Sciatic nerve (tissue), 2 donors: ENCODE measurements at regions not wholly inside any gene's neighbourhood (a gene's known extent, or its start where the extent isn't known, plus 50 kb on each side); places are given as distances from the start of the nearest gene placed in this dataset.

Experiments
- ATAC-seq: fragments of 200-7000 bp; cut with Tn5 transposase; one replicate; pipeline ENCODE4 v1.9.1; 2020; ENCODE audit warnings: mild to moderate bottlenecking, moderate library complexity
- DNase-seq: peaks from one replicate; pipeline ENCODE4 v3.0.0-alpha.2; 2020; ENCODE audit warnings: low spot score
- intact Hi-C: fragments of 100-400 bp; cut with DNase I; formaldehyde crosslinking; loops from one replicate; pipeline ENCODE4 v1.14.2; 2022
- donor health status: DM: no; HTN: no; CAD: no.
- donor health status: DM: no; HTN: no; CAD: no.

GRCh38 chr10:31723106-31723750, 205.4 kb downstream of the ARHGAP12 start:
- peak; percentile 45 for ATAC-seq
- DNase-seq = no peak
- intact Hi-C loops = no loop called here

GRCh38 chr10:31721096-31721495, 207.5 kb downstream of the ARHGAP12 start:
- intact Hi-C loops = no loop called here
- ATAC-seq (no peak), DNase-seq (no peak)

GRCh38 chr10:31720546-31720945, 208.1 kb downstream of the ARHGAP12 start:
- intact Hi-C loops = no loop called here
- DNase-seq (no peak), ATAC-seq (no peak)

- ATAC-seq (no peak), DNase-seq (no peak)
Measured at GRCh38 chr10:31709476-31709875, 219.2 kb downstream of the ARHGAP12 start.

DNA sequence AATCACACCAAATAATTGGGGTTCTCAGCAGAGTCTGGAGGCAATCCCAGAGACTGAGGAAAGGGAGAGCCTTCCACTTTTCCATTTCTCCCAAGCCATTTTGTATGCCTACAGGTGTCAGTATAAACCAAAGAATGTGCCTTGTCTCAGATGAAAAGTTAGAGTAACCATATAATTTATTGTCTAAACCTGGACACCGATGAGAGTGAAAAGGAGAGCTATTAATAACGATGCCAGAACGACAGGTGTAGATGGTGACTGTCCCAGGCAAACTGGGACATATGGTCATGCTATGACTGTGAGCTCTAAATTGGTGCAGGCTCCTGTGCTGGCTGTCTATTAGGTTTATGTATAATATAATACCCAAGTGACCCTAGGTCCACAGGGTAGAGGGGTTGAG, 219.6 kb downstream of the ARHGAP12 start:
- intact Hi-C loops = no loop called here
- peak; percentile 12 for ATAC-seq
- no peak for DNase-seq

More at GRCh38 chr10:31709476-31709875, 219.2 kb downstream of the ARHGAP12 start:
- intact Hi-C loops = no loop called here

DNA sequence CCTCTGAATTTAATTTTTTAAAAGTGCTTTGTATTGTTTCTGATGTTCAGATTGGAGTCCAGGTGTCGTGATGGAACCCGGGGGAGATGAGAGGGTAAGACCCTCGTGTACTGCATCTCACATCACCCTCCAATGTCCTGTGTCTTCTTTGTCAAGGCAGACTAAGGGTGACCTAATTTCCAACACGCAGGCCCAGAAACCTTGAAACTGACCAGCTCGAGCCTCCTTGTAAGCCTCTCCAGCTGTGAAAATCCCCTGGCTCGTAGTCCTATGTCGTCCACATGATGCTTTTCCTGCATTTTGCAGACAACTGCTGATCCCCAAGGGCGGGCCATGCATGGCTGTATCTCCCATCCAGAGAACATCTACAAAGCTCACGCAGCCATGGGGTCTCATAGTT, 220.2 kb downstream of the ARHGAP12 start:
- ATAC-seq = peak; percentile 43
- DNase-seq = no peak
- intact Hi-C loops = no loop called here

DNA sequence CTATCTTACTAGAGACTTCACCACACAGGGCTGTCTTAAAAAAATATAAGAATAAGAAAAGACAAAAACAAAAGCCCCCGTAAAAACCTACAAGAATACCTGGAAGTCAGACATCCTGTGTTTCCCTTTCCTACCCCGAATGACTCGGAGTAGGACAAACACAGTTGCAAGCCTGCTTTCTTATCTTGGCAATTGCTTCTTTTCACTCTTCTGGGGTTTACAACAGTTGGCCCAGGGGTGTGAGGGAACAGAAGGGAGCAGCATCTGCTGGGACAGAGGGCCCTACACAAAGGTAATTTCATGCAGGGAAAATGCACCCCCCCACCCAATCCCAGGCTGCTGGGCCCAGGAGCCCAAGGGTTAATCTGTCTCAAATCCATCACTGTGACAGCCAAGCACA, 220.6 kb downstream of the ARHGAP12 start:
- ATAC-seq (peak; percentile 27), DNase-seq (no peak)
- intact Hi-C loops = no loop called here

DNA sequence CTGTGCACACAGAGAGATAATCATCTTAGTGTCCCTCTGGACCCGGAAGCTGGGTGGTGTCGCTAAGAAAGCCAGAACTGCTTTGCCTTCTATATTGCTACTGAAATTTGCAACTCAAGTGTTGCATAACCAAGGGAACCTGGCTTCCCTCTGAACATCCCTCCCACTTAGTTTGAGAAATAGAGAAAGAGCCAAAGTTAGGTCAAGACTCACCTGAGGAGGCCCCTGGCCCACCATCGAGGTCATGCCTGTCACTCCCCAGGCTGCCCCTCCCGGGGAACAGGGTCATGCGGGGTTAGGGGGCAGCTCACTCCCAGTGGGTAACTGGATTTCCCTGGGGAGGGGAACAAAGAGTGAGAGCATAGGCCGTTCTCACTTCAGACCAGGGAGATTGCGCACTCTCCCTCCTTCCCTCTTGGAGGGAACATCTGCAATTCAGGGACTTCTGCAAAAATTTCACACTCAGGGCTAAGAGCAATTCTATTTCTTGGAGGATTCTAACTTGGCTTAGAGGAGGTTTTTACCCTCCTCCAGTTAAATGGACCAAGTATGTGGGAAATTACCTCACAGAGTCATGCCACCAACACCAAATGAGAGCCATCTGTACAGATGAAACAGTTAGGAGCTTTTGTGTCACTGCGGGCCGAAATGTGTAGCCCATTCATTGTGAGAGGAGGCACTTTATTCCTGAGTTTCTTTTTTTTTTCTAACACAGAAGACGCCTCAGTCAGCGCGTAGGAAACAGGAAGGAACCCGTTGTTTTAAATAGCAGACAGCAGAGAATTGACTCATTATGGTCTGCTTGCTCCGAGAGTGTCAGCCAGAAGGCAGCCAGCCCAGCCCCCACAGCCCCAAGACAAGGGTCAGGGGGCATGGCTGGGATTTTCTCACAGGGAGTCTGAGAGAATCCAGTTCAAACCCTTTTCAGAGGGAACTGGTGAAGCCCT, 221.3 kb downstream of the ARHGAP12 start:
- ATAC-seq (peak; percentile 91), DNase-seq (peak; percentile 85)
- intact Hi-C loops = no loop called here

- intact Hi-C loops = no loop called here
- DNase-seq (no peak), ATAC-seq (no peak)
Measured at GRCh38 chr10:31706464-31707092, 222.1 kb downstream of the ARHGAP12 start.

DNA sequence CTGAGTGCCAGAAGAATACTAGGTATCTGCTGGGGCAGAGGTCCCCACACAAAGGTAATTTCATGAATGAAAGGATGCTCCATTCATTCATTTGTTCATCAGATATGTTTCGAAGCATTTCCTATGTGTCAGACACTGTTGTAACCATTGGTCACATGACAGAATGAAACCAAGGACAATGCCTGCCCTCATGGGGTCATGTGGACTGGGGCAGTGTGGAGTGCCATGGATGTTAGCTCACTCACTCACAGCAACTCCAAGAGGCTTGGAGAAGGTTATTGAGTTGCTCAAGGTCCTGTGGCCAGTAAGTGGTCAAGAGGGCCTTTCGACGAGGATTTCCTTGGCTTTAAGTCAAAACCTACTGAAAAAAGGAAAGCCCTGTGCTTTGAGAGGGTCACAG, 223.5 kb downstream of the ARHGAP12 start:
- intact Hi-C loops = no loop called here
- ATAC-seq (no peak), DNase-seq (no peak)

DNA sequence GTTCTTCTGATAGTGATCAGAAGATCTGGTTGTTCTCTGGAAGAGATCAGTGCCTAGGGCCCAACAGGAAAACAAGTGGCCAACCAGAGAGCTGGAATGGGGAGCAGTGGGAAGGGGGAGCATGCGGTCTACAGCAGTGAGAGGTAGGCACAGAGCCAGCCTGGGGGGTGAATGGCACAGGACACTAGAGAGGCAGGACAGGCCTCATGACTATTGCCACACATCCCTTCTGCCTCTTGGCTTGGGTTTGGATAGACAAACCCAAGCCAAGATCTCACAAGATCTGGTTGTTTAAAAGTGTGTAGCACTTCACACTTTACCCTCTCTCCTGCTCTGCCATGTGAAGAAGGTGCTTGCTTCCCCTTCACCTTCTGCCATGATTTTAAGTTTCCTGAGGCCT, 224.4 kb downstream of the ARHGAP12 start:
- ATAC-seq = no peak

DNA sequence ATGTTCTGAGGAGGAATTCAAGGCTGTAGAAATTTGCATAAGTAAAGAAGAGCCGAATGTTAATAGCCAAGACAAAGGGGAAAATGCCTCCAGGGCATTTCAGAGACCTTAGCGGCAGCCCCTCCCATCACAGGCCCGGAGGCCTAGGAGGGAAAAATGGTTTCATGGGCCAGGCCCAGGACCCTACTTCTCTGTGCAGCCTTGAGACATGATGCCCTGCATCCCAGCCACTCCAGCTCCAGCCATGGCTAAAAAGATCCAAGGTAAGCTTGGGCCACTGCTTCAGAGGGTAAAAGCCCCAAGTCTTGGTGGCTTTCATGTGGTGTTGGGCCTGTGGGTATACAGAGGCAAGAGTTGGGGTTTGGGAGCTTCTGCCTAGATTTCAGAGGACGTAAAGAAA, 225.7 kb downstream of the ARHGAP12 start:
- intact Hi-C loops = no loop called here
- ATAC-seq = no peak
- DNase-seq = no peak

More for the DNA sequence above, 224.4 kb downstream of the ARHGAP12 start:
- DNase-seq = no peak
- intact Hi-C loops = no loop called here

DNA sequence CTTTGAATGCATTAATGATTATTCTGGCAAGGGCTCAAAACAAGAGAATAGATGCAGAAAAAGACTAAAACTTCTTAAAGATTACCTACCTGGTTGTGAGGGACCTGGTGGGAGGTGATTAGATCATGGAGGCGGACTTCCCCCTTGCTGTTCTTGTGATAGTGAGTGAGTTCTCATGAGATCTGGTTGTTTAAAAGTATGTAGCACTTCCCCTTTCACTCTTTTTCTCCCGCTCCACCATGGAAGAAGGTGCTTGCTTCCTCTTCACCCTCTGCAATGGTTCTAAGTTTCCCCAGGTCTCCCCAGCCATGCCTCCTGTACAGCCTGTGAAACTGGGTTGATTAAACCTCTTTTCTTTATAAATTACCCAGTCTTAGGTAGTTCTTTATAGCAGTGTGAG, 226.6 kb downstream of the ARHGAP12 start:
- intact Hi-C loops = no loop called here
- ATAC-seq = no peak

DNA sequence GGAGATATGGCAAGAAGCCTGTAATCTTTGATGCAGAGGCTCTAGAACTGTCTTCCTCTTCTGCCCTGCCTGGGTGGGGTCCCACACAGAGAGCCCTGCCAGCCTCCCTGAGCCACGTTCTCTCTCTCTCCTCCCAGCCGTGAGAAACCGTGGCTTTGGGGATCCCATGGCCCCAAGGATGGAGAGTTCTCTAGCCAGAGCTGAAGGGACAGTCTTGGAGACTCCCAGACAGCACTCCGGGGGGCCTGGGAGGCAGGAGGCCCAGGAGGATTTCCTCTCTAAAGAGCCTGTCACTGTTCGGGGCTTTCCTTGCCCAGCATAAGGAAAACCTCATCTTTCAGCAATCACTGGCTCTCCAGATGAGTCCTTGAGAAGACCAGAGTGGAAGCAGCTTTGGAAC, 227.1 kb downstream of the ARHGAP12 start:
- no peak for ATAC-seq
- intact Hi-C loops = no loop called here

More for the DNA sequence above, 226.6 kb downstream of the ARHGAP12 start:
- no peak for DNase-seq

DNA sequence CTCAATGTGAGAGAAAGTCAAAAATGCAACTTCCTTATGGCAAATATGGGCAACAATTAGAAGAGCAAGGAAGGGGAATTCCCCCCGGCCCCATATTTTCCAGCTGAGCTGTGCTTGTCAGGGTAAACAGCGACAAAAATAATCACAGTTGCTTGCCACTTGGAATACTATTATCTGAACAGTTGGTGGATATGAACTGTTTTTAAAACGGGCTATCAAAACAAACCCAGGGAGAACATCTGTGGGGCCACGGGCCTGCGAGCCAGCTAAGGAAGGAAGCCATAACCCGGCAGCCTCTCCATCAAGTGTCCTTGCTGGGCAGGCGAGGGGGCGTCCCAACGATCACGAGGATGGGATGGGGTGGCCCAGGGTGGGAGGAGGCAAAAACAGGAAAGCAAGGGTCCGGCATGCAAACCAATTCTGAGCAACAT, 228.4 kb downstream of the ARHGAP12 start:
- ATAC-seq (no peak), DNase-seq (no peak)
- intact Hi-C loops = no loop called here

More for the DNA sequence above, 227.1 kb downstream of the ARHGAP12 start:
- DNase-seq = no peak

DNA sequence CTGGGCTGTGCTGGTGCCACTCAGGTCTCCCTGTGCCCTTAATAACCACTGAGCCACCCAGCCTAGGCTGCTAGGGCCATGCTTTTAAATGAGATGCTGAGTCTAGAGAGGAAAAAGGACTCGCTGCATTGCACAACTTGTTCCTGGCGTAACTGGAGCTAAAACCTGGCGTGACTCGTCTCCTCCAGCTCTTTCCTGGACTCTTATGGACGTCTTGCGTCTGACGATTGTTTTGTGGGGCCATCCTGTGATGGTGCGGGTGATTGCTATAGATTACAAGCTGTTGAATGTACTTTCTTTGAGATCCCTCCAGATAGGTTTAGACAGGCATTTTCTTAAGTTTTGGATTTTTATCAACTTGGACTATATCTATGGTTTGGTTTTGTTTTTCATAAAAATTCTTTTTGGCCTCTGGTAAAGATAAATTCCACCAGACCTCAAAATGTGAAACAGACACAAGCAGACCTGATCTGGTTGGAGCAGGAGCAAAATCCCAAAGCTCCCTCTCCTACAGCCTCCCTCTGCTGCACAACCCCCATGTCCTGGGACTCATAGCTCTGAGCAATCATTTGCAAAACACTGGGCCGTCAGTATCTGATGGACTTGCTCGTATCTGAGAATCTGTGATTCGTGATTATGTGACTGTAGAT, 230.3 kb downstream of the ARHGAP12 start:
- intact Hi-C loops = no loop called here
- peak; percentile 83 for ATAC-seq
- no peak for DNase-seq

GRCh38 chr10:31697271-31698180, 231.1 kb downstream of the ARHGAP12 start:
- intact Hi-C loops = no loop called here
- ATAC-seq (peak; percentile 84), DNase-seq (peak; percentile 88)
